Neural progenitor cell (in vitro differentiated cells): ENCODE measurements at regions not wholly inside any gene's neighbourhood (a gene's known extent, or its start where the extent isn't known, plus 50 kb on each side); places are given as distances from the start of the nearest gene placed in this dataset.
"Not testable (repeated sequence)": the region's sequence is repeated elsewhere in the genome, so short reads cannot be mapped to it uniquely, and the experiment has no call there.

Experiments
- DNase-seq: peaks from one replicate; pipeline ENCODE4 v3.0.0-alpha.2; 2016; ENCODE audit warnings: low spot score
- H2AFZ ChIP-seq: fragments of 200-600 bp; sonication (generic); replicated peaks from 2 replicates; pipeline ENCODE4 v1.6.1; 2016; ENCODE audit warnings: antibody characterized with exemption
- H3F3A ChIP-seq: fragments of 200-600 bp; sonication (generic); 2 replicates; pipeline ENCODE4 v1.6.1; 2016; ENCODE audit warnings: antibody characterized with exemption, low read depth
- H3K27ac ChIP-seq: fragments of 200-600 bp; sonication (generic); 2 replicates; pipeline ENCODE4 v1.5.1; 2016; ENCODE audit warnings: mild to moderate bottlenecking
- H3K27me3 ChIP-seq: fragments of 200-600 bp; sonication (generic); 2 replicates; pipeline ENCODE4 v1.6.1; 2016; ENCODE audit warnings: mild to moderate bottlenecking, moderate library complexity
- H3K36me3 ChIP-seq: fragments of 200-600 bp; sonication (generic); 2 replicates; pipeline ENCODE4 v1.5.1; 2016
- H3K4me1 ChIP-seq: fragments of 200-600 bp; sonication (generic); 2 replicates; pipeline ENCODE4 v1.6.1; 2016; ENCODE audit warnings: mixed run types
- H3K4me2 ChIP-seq: fragments of 200-600 bp; sonication (generic); 2 replicates; pipeline ENCODE4 v1.6.1; 2016
- H3K4me3 ChIP-seq: fragments of 200-600 bp; sonication (generic); 2 replicates; pipeline ENCODE4 v1.5.1; 2016
- H3K79me2 ChIP-seq: fragments of 200-600 bp; sonication (generic); 2 replicates; pipeline ENCODE4 v1.6.1; 2016; ENCODE audit warnings: low read depth
- H3K9ac ChIP-seq: fragments of 200-600 bp; sonication (generic); 2 replicates; pipeline ENCODE4 v1.6.1; 2016
- H3K9me3 ChIP-seq: fragments of 200-600 bp; sonication (generic); 2 replicates; pipeline ENCODE4 v1.5.1; 2016; ENCODE audit warnings: low read depth
- H4K20me1 ChIP-seq: fragments of 200-600 bp; sonication (generic); 2 replicates; pipeline ENCODE4 v1.6.1; 2016; ENCODE audit warnings: low read depth
- H3K27ac Mint-ChIP-seq: 3 replicates; pipeline ENCODE4 v1.8.0; 2021; ENCODE audit warnings: mixed read lengths
- H3K27me3 Mint-ChIP-seq: 2 replicates; pipeline ENCODE4 v1.8.0; 2022; ENCODE audit warnings: low read depth, mild to moderate bottlenecking, inconsistent platforms, moderate library complexity, mixed read lengths; ENCODE audit not compliant: insufficient read depth
- H3K36me3 Mint-ChIP-seq: 3 replicates; pipeline ENCODE4 v1.8.0; 2021; ENCODE audit warnings: mixed read lengths
- H3K4me1 Mint-ChIP-seq: 3 replicates; pipeline ENCODE4 v1.8.0; 2021; ENCODE audit warnings: mixed read lengths
- H3K4me3 Mint-ChIP-seq: 3 replicates; pipeline ENCODE4 v1.8.0; 2021; ENCODE audit warnings: mild to moderate bottlenecking, moderate library complexity, mixed read lengths
- H3K9me3 Mint-ChIP-seq: 3 replicates; pipeline ENCODE4 v1.8.0; 2020; ENCODE audit warnings: mixed read lengths
- EZH2 ChIP-seq: fragments of 200-600 bp; sonication (generic); IDR thresholded peaks from 2 replicates; pipeline ENCODE4 v1.6.1; 2017; ENCODE audit warnings: antibody characterized with exemption, mild to moderate bottlenecking, moderate library complexity
- EZH2phosphoT487 ChIP-seq: fragments of 200-600 bp; sonication (generic); IDR thresholded peaks from 2 replicates; pipeline ENCODE4 v1.6.1; 2017; ENCODE audit warnings: antibody characterized with exemption
- TF ChIP-seq, protein P1 (sequence below): fragments of 200-600 bp; sonication (generic); IDR thresholded peaks from 2 replicates; pipeline ENCODE4 v1.5.1; 2017; ENCODE audit warnings: antibody characterized with exemption, mild to moderate bottlenecking

DNA sequence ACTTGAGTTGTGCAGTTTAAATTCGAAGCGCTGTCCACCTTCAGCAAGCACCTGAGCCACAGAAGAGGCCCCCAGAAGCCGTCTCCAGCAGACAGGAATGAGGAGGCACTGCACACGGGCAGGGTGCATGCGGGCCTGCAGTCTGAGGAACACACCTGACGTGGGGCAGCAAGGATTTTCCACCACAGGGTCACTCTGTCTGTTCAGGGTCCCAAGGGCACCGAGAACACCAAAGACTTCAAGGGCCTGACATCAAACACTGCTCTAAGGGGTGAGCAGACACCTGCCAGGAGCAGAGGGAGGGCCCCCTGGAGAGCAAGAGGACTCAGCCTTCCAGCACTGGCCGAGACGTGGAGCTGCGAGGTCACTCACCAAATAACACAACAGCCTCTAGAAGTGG is 99.7 kb upstream of the C14orf180 start:
- Histone ChIP-seq H3K4me1 (no peaks in the 10 kb centered on the region), H3K27ac (no peak overlapping the region), H4K20me1 (no peaks in the 10 kb centered on the region), H2AFZ (no peak overlapping the region), H3K36me3 (no peaks in the 10 kb centered on the region), H3K27me3 (no peaks in the 10 kb centered on the region), H3K9me3 (peaks cover 5% of the 10 kb centered on the region), H3K4me2 (no peak overlapping the region), H3F3A (no peaks in the 10 kb centered on the region), H3K79me2 (no peaks in the 10 kb centered on the region), H3K9ac (no peak overlapping the region), H3K4me3 (no peak overlapping the region)
- Mint-ChIP-seq H3K36me3 (no peaks in the 10 kb centered on the region), H3K4me3 (no peak overlapping the region), H3K27me3 (peaks cover 8% of the 10 kb centered on the region), H3K9me3 (peaks cover 21% of the 10 kb centered on the region), H3K27ac (no peak overlapping the region), H3K4me1 (peaks cover 4% of the 10 kb centered on the region)
- DNase-seq, result no peak
- TF ChIP-seq, protein P1, sequence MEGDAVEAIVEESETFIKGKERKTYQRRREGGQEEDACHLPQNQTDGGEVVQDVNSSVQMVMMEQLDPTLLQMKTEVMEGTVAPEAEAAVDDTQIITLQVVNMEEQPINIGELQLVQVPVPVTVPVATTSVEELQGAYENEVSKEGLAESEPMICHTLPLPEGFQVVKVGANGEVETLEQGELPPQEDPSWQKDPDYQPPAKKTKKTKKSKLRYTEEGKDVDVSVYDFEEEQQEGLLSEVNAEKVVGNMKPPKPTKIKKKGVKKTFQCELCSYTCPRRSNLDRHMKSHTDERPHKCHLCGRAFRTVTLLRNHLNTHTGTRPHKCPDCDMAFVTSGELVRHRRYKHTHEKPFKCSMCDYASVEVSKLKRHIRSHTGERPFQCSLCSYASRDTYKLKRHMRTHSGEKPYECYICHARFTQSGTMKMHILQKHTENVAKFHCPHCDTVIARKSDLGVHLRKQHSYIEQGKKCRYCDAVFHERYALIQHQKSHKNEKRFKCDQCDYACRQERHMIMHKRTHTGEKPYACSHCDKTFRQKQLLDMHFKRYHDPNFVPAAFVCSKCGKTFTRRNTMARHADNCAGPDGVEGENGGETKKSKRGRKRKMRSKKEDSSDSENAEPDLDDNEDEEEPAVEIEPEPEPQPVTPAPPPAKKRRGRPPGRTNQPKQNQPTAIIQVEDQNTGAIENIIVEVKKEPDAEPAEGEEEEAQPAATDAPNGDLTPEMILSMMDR, result no peak
- TF ChIP-seq EZH2 (no peak), EZH2phosphoT487 (no peak)

DNA sequence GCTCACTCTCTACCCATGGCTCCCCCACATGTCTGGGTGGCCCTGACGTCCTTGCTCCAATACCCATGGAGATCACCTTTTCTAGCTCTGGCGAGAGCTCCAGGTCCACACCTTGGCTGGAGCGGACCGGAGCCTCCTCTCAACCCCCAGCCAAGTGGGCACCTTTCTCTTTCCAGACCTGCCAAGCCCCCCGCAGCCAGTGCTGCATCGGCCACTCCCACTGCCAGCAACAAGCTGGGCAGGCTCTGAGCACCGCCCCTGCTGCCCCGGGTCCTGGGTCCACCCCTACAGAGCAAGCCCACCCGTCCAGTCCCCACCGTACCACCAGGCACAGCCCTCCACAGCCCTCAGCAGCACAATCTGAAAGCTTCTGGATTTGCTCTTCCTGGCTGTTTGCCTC is 98.2 kb upstream of the C14orf180 start:
- H3K27me3 Mint-ChIP-seq, result peaks cover 8% of the 10 kb centered on the region
- Histone ChIP-seq H3K27me3 (no peaks in the 10 kb centered on the region), H3K36me3 (no peaks in the 10 kb centered on the region), H3K4me2 (no peak overlapping the region), H3K4me3 (no peak overlapping the region), H2AFZ (no peak overlapping the region), H3K4me1 (no peaks in the 10 kb centered on the region), H3K9me3 (peaks cover 5% of the 10 kb centered on the region), H3K9ac (no peak overlapping the region), H3F3A (no peaks in the 10 kb centered on the region), H3K79me2 (no peaks in the 10 kb centered on the region), H3K27ac (no peak overlapping the region), H4K20me1 (no peaks in the 10 kb centered on the region)
- TF ChIP-seq, protein P1, result no peak
- no peak for TF ChIP-seq EZH2
- TF ChIP-seq EZH2phosphoT487, result no peak
- peaks cover 5% of the 10 kb centered on the region for H3K4me1 Mint-ChIP-seq
- H3K27ac Mint-ChIP-seq, result no peak overlapping the region
- H3K36me3 Mint-ChIP-seq, result no peaks in the 10 kb centered on the region
- H3K9me3 Mint-ChIP-seq, result peaks cover 21% of the 10 kb centered on the region
- no peak overlapping the region for H3K4me3 Mint-ChIP-seq
- DNase-seq, result no peak

DNA sequence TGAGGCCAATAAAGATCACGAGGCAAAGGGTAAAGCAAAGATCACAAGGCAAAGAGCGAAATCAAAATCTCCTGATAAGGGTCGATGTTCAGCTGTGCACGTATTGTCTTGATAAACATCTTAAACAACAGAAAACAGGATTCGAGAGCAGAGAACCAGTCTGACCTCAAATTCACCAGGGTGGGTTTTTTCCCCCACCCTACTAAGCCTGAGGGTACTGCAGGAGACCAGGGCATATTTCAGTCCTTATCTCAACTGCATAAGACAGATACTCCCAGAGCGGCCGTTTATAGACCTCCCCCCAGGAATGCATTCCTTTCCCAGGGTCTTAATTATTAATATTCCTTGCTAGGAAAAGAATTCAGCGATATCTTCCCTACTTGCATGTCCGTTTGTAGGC is 97.5 kb upstream of the C14orf180 start:
- not testable (repeated sequence) for H2AFZ ChIP-seq, H3K9ac ChIP-seq, H3K79me2 ChIP-seq, H3F3A ChIP-seq, H3K27ac ChIP-seq, H3K36me3 Mint-ChIP-seq, H3K4me1 ChIP-seq, H3K4me1 Mint-ChIP-seq, H3K27me3 Mint-ChIP-seq, H3K4me3 ChIP-seq, H3K36me3 ChIP-seq, H4K20me1 ChIP-seq, H3K27ac Mint-ChIP-seq, DNase-seq, H3K9me3 ChIP-seq, H3K4me3 Mint-ChIP-seq, H3K27me3 ChIP-seq, H3K4me2 ChIP-seq
- H3K9me3 Mint-ChIP-seq, result peaks cover 21% of the 10 kb centered on the region

DNA sequence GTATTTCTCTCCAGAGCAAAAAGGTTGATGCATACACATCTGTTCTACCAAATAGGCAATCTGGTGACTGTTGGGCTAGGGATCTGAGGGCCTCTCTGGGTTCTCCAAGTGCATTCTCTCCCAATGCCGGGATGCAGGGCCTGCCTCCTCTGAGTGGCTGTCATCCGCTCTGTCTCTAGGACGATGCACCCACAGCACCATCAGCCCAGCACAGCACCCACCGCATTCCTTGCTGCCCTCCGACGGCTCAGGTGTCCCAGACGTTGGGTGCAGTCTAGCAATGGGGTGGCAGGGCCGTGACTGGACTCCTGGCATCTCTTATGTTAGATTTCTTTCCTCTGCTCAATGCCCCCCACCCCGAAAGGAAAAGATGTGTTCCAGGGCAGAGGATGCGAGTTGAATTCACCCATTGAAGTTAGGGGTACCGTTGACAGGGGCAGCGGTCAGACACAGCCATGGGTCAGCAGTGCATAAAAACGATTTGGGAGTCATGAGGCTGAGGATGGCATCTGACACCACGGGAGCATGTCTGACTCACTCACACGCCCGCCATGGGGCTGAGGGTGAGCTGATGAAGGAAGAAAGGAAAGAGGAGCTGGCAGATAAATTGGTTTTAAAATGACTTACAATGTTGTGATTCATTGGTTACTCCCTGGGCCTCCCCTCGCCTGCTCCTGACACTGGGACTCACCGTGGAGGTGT is 93.2 kb upstream of the C14orf180 start:
- no peak for DNase-seq
- Histone ChIP-seq H4K20me1 (no peaks in the 10 kb centered on the region), H3K79me2 (no peaks in the 10 kb centered on the region), H3K9me3 (peaks cover 5% of the 10 kb centered on the region), H3K4me2 (no peak overlapping the region), H3K36me3 (no peaks in the 10 kb centered on the region), H3F3A (no peaks in the 10 kb centered on the region), H3K4me1 (no peaks in the 10 kb centered on the region), H3K4me3 (no peak overlapping the region), H3K27ac (no peak overlapping the region), H3K27me3 (no peaks in the 10 kb centered on the region), H2AFZ (no peak overlapping the region), H3K9ac (no peak overlapping the region)
- Mint-ChIP-seq H3K4me1 (peaks cover 2% of the 10 kb centered on the region), H3K27me3 (peaks cover 5% of the 10 kb centered on the region), H3K9me3 (peaks cover 15% of the 10 kb centered on the region), H3K27ac (no peak overlapping the region), H3K36me3 (no peaks in the 10 kb centered on the region), H3K4me3 (no peak overlapping the region)
- no peak for TF ChIP-seq EZH2phosphoT487
- TF ChIP-seq EZH2, result no peak
- TF ChIP-seq, protein P1, result no peak
